SU-DHL-6 (cell line): ENCODE measurements at regions not wholly inside any gene's neighbourhood (a gene's known extent, or its start where the extent isn't known, plus 50 kb on each side); places are given as distances from the start of the nearest gene placed in this dataset.

Experiments
- H2AFZ ChIP-seq: fragments of 200-600 bp; sonication (generic); 2 replicates; pipeline ENCODE4 v1.6.1; 2014; ENCODE audit warnings: low read depth, mild to moderate bottlenecking, moderate library complexity, mixed read lengths, antibody characterized with exemption, low read length; ENCODE audit not compliant: severe bottlenecking
- H3F3A ChIP-seq: fragments of 200-600 bp; shearing (Covaris generic); 2 replicates; pipeline ENCODE4 v1.6.0; 2016; ENCODE audit warnings: antibody characterized with exemption, mild to moderate bottlenecking; ENCODE audit not compliant: insufficient read depth
- H3K27ac ChIP-seq: fragments of 200-600 bp; sonication (generic); 2 replicates; pipeline ENCODE4 v1.5.1; 2016; ENCODE audit warnings: low read depth, mild to moderate bottlenecking, low read length, moderate library complexity, mixed read lengths
- H3K27me3 ChIP-seq: fragments of 200-600 bp; sonication (generic), shearing (Covaris generic); 2 replicates; pipeline ENCODE4 v1.6.0; 2014; ENCODE audit warnings: mild to moderate bottlenecking, low read length
- H3K36me3 ChIP-seq: fragments of 200-600 bp; sonication (generic); 2 replicates; pipeline ENCODE4 v1.6.1; 2014; ENCODE audit warnings: mild to moderate bottlenecking, low read length, mixed read lengths
- H3K4me2 ChIP-seq: fragments of 300-600, 200-600 bp; shearing (Covaris generic), sonication (generic); 2 replicates; pipeline ENCODE4 v1.6.0; 2014; ENCODE audit warnings: low read length, low read depth, mild to moderate bottlenecking; ENCODE audit not compliant: poor library complexity, severe bottlenecking
- H3K4me3 ChIP-seq: fragments of 200-600 bp; sonication (generic); 2 replicates; pipeline ENCODE4 v1.5.1; 2014; ENCODE audit warnings: antibody characterized with exemption, low read length, mild to moderate bottlenecking, mixed read lengths; ENCODE audit not compliant: insufficient read depth, poor library complexity, severe bottlenecking
- H3K79me2 ChIP-seq: fragments of 200-600 bp; sonication (generic); 2 replicates; pipeline ENCODE4 v1.6.1; 2014; ENCODE audit warnings: mild to moderate bottlenecking, low read length, moderate library complexity; ENCODE audit not compliant: insufficient read depth
- H3K9ac ChIP-seq: fragments of 200-600 bp; sonication (generic); 2 replicates; pipeline ENCODE4 v1.7.0; 2014; ENCODE audit warnings: mild to moderate bottlenecking, low read length
- H3K9me2 ChIP-seq: fragments of 200-600 bp; sonication (generic); replicated peaks from 2 replicates; pipeline ENCODE4 v1.6.1; 2014; ENCODE audit warnings: low read length; ENCODE audit not compliant: insufficient read depth
- H3K9me3 ChIP-seq: fragments of 200-600 bp; sonication (generic); 2 replicates; pipeline ENCODE4 v1.6.1; 2014; ENCODE audit warnings: low read length, mixed read lengths; ENCODE audit not compliant: insufficient read depth
- H4K20me1 ChIP-seq: fragments of 200-600 bp; sonication (generic); 2 replicates; pipeline ENCODE4 v1.6.1; 2014; ENCODE audit warnings: low read depth, mild to moderate bottlenecking, antibody characterized with exemption, low read length, moderate library complexity, mixed read lengths
- CTCF ChIP-seq: fragments of 200-600 bp; sonication (generic); IDR thresholded peaks from one replicate; pipeline ENCODE4 v1.5.1; 2017; ENCODE audit warnings: antibody characterized with exemption, mild to moderate bottlenecking, low read length, moderate library complexity; ENCODE audit not compliant: insufficient read depth, poor library complexity, severe bottlenecking
- EZH2phosphoT487 ChIP-seq: fragments of 200-600 bp; sonication (generic), shearing (Covaris generic); conservative IDR thresholded peaks from 2 replicates; pipeline ENCODE4 v1.6.1; 2018; ENCODE audit warnings: mild to moderate bottlenecking, antibody characterized with exemption, low read length, moderate library complexity, mixed read lengths

DNA sequence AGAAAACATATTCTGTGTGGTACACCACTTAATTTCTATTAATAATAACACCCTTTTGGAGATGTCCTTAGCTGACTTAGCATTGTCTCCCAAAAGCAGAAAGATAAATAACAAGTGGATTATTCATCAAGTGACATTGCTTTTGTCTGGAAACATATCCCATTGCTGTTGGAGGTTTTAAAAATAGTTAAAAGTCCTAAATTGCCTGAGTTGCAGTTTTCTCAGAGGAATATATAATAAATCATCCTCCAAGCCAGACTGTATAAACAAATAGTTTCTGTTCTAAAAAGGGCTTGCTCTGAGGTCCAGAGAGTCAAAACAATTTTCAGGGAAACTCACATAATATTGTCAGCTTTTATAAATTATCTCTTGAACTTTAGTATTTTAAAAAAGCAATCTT, 60.4 kb upstream of the CD96 start:
- no peaks in the 10 kb centered on the region for H4K20me1 ChIP-seq
- H3K79me2 ChIP-seq: no peaks in the 10 kb centered on the region
- H3K36me3 ChIP-seq: no peaks in the 10 kb centered on the region
- no peak for TF ChIP-seq CTCF
- no peak for TF ChIP-seq EZH2phosphoT487
- H3K4me2 ChIP-seq: no peak overlapping the region
- no peaks in the 10 kb centered on the region; the same call in 1 of the 2 replicates for H3K9me2 ChIP-seq
- no peak overlapping the region for H2AFZ ChIP-seq
- H3K27me3 ChIP-seq: no peaks in the 10 kb centered on the region
- no peak overlapping the region for H3K27ac ChIP-seq
- no peak overlapping the region for H3K9ac ChIP-seq
- no peaks in the 10 kb centered on the region for H3F3A ChIP-seq
- no peak overlapping the region for H3K4me3 ChIP-seq
- H3K9me3 ChIP-seq: no peaks in the 10 kb centered on the region

DNA sequence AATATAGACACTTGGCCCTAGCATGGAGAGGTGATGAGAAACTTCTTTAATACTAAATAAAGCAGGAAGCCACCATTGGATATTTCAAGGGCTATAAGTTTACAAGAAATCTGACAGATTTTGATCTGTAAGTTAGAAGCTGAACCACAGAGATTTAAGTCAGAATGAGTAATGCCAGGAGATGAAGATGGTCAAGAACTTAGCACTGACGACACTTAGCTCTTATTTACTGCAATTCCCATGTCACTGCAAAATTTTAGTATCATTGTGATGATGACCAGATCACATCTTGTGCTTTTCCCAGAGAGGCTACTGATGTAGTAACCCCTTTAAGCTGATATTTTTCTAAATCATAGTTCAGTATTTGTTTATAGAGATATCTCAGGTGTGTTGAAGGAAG, 59.4 kb upstream of the CD96 start:
- Histone ChIP-seq H3K27ac (no peak overlapping the region), H3K36me3 (no peaks in the 10 kb centered on the region), H3K9me2 (no peaks in the 10 kb centered on the region; the same call in 1 of the 2 replicates), H3K4me3 (no peak overlapping the region), H3K9me3 (no peaks in the 10 kb centered on the region), H3K79me2 (no peaks in the 10 kb centered on the region), H3K9ac (no peak overlapping the region), H3F3A (no peaks in the 10 kb centered on the region), H2AFZ (no peak overlapping the region), H3K4me2 (no peak overlapping the region), H3K27me3 (no peaks in the 10 kb centered on the region), H4K20me1 (no peaks in the 10 kb centered on the region)
- TF ChIP-seq CTCF (no peak), EZH2phosphoT487 (no peak)

DNA sequence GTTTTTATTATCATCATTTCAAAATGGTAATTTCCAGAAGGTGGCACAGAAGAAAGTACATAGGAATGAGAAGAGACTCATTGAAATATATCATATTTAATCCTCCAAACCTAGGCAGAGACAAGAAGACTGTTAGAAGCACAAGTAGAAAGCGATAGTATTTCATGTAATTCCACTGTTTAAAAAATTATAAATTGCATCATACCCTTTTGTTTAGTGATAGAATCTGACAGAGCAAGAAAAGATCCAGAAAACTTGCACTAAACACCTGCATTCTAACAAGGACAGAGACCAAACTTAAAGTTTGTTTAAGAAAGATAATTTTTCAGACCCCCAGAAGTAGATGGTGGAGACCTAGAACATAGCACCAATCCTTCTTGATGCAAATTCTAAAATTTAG, 56.9 kb upstream of the CD96 start:
- H3K79me2 ChIP-seq: no peaks in the 10 kb centered on the region
- H3K9me2 ChIP-seq: no peaks in the 10 kb centered on the region; the same call in 1 of the 2 replicates
- H3K4me3 ChIP-seq: no peak overlapping the region
- H3K4me2 ChIP-seq: no peak overlapping the region
- no peaks in the 10 kb centered on the region for H3F3A ChIP-seq
- H3K27me3 ChIP-seq: no peaks in the 10 kb centered on the region
- no peaks in the 10 kb centered on the region for H4K20me1 ChIP-seq
- no peak overlapping the region for H3K9ac ChIP-seq
- no peaks in the 10 kb centered on the region for H3K9me3 ChIP-seq
- TF ChIP-seq CTCF (no peak), EZH2phosphoT487 (no peak)
- H2AFZ ChIP-seq: no peak overlapping the region
- H3K27ac ChIP-seq: no peak overlapping the region
- H3K36me3 ChIP-seq: no peaks in the 10 kb centered on the region
